ENCODE measurements at regions not wholly inside any gene's neighbourhood (a gene's known extent, or its start where the extent isn't known, plus 50 kb on each side); places are given as distances from the start of the nearest gene placed in this dataset.
"Not testable (repeated sequence)": the region's sequence is repeated elsewhere in the genome, so short reads cannot be mapped to it uniquely, and the experiment has no call there.

DNA sequence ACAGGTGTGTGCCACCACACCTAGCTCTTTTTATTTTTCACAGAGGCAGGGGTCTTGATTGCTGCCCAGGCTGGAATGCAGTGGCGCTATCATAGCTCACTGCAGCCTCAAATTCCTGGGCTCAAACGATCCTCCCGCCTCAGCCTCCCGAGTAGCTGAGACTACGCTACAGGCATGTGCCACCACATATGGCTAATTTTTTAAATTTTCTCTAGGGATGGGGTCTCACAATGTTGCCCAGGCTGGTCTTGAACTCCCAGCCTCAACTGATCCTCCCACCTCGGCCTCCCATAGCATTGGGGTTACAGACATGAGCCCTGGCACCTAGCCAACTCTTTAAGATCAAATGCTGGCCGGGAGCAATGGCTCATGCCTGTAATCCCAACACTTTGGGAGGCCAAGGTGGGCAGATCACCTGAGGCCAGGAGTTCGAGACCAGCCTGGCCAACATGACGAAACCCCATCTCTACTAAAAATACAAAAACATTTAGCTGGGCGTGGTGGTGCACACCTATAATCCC, 50.6 kb upstream of the MYL10 start:
- not testable (repeated sequence) for H3K4me3 ChIP-seq (ENCODE audit: low read depth, low read length)

DNA sequence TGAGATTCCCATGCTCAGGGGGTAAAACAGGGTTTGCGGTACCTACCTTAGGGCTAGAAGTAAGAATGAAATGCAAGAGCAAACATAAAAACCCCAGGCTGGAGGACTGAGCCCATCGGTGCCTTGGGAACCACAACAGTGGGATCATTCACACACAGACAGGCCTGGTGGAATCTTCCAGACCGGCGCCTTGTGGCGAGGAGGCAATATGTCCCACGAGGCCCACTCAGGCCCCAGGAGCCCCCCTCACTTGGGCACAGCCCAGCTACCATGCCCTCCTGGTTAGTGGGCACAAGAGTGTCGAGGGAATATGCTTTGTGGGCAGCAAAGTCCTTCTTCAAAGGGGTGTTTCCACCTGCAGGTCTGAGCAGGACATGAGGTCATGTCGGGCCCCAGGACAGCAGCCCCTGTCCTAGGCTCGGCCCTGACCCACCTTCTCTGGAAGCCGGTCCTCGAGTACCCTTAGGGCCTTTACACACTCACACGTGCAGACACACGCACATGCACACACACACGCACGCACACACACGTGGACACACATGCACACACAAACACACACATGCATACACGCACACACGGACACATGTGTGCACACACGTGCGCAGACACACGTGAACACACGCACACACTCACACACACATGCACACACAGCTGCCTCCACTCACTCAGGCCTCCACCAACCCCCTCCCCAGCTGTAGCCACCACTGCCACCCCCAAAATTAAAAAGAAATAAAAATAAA, 51.5 kb upstream of the MYL10 start:
- no peak overlapping the region for H3K4me3 ChIP-seq (ENCODE audit: low read depth, low read length)
- TF ChIP-seq, protein P1, sequence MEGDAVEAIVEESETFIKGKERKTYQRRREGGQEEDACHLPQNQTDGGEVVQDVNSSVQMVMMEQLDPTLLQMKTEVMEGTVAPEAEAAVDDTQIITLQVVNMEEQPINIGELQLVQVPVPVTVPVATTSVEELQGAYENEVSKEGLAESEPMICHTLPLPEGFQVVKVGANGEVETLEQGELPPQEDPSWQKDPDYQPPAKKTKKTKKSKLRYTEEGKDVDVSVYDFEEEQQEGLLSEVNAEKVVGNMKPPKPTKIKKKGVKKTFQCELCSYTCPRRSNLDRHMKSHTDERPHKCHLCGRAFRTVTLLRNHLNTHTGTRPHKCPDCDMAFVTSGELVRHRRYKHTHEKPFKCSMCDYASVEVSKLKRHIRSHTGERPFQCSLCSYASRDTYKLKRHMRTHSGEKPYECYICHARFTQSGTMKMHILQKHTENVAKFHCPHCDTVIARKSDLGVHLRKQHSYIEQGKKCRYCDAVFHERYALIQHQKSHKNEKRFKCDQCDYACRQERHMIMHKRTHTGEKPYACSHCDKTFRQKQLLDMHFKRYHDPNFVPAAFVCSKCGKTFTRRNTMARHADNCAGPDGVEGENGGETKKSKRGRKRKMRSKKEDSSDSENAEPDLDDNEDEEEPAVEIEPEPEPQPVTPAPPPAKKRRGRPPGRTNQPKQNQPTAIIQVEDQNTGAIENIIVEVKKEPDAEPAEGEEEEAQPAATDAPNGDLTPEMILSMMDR (IDR thresholded peaks at IDR 0.05; ENCODE audit: low read depth, low read length) = no peak

- TF ChIP-seq, protein P1 (IDR thresholded peaks at IDR 0.05; ENCODE audit: low read depth, low read length) = no peak
- no peak overlapping the region for H3K4me3 ChIP-seq (ENCODE audit: low read depth, low read length)
These were observed 52.3 kb upstream of the MYL10 start for GRCh38 chr7:101681170-101682007.

DNA sequence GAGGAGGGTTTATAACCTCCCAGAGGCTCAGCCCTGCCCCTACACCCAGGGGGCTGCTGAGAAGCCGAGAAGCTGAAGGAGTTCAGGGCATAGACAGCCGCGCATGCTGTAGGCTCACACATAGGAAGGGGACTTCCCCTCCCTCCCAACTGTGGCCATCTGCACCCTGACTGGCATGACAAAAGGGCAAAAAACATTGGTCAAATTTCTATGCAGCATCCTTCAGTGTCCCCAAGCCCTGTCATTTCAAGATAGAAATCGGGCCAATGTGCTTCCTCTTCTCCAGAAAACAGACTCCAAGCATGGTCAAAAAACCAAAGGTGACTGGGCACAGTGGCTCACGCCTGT, 55.9 kb upstream of the MYL10 start:
- H3K4me3 ChIP-seq (ENCODE audit: low read depth, low read length) = no peak overlapping the region
- TF ChIP-seq, protein P1 (IDR thresholded peaks at IDR 0.05; ENCODE audit: low read depth, low read length) = no peak

DNA sequence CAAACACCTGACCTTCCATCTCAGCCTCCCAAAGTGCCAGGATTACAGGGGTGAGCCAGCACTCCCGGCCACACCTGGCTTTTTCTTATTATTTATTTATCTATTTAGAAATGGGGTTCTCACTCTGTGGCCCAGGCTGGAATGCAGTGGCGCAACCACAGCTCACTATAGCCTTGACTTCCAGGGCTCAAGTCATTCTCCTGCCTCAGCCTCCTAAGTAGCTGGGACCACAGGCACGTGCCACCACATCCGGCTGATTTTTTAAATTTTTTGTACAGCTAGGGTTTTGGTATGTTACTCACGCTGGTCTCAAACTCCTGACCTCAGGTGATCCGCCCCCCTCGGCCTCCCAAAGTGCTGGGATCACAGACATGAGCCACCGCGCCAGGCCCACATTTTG, 56.9 kb upstream of the MYL10 start:
- H3K4me3 ChIP-seq (ENCODE audit: low read depth, low read length) = no peak overlapping the region
- TF ChIP-seq, protein P1 (IDR thresholded peaks at IDR 0.05; ENCODE audit: low read depth, low read length) = no peak

GRCh38 chr7:101687081-101687480, 58.0 kb upstream of the MYL10 start:
- no peak overlapping the region for H3K4me3 ChIP-seq (ENCODE audit: low read depth, low read length)
- TF ChIP-seq, protein P1 (IDR thresholded peaks at IDR 0.05; ENCODE audit: low read depth, low read length) = no peak

- H3K4me3 ChIP-seq (ENCODE audit: low read depth, low read length) = peak overlapping the region; percentile 36; the same call in 1 of the 2 replicates
- TF ChIP-seq, protein P1 (IDR thresholded peaks at IDR 0.05; ENCODE audit: low read depth, low read length) = no peak
These were observed 58.7 kb upstream of the MYL10 start for GRCh38 chr7:101687791-101688182.

All from WI38 (cell line).